ENCODE measurements at regions not wholly inside any gene's neighbourhood (a gene's known extent, or its start where the extent isn't known, plus 50 kb on each side); places are given as distances from the start of the nearest gene placed in this dataset.

DNA sequence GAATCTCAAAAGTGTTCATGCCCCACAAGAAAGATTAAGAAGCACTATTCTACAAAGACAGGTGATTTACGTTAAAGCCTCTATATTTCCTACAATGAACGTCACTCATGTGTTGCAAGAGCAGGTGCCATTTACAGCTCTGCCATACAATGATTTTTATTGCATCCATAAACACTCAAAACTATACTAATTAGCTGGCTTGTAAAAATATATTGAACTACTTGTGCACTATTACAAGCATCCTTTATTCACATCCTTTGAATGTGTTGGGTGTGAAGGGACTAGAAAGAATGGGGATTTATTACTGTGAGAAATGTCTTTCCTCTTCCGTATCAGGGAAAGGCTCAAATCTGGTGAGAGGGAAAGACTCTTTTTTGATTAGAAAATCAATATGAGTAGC is 50.7 kb upstream of the C3orf49 start:
- intact Hi-C loops (cut with DNase I): no loop called here
- no peak for DNase-seq

DNA sequence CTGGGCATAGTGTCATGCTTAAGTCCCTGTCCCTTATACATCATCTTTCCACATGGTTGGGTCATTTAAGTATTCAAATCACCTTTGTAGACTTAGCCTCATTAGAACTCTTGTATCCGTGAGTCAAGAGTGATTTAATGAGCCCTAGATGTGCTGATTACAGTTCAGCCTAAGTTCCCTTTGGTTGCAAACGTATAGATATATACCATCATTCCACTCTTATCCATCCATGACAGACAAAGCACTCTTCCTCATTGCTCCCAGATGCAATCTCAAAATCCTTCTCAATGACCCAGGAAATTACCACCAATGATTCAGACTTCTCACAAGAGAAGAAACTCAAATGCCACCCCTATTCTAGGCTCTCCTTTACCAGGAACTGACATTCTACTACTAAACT is 50.2 kb upstream of the C3orf49 start:
- DNase-seq: no peak
- intact Hi-C loops (cut with DNase I): no loop called here
